GM21390 (cell line): ENCODE measurements at regions not wholly inside any gene's neighbourhood (a gene's known extent, or its start where the extent isn't known, plus 50 kb on each side); places are given as distances from the start of the nearest gene placed in this dataset.

Experiments used
- ATAC-seq: cut with Tn5 transposase; IDR thresholded peaks from one replicate; pipeline ENCODE4 v1.9.1; 2021; ENCODE audit not compliant: unreplicated experiment

DNA sequence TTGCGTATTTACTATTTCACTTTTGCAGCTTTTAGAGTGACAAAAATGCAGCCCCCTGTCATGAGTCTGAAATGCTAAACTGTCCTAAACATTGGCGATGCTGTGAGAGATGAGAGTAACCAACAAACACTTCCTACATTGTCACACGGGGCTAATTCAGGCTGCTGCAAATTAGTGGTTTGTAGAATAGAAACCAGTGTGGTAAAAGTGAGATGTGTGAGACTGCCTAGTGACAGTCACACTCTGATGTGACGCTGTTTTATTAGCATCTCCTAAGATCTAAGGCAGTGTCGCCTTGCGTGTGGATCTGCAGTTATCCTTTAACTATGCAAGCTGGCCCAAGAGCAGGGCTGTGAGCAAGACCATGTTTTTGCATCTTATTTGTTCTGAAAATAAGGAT is 800.2 kb upstream of the TENM3 start:
- peak; percentile 48 for ATAC-seq

GRCh38 chr4:181465826-181466225 is 777.4 kb upstream of the TENM3 start:
- no peak for ATAC-seq

DNA sequence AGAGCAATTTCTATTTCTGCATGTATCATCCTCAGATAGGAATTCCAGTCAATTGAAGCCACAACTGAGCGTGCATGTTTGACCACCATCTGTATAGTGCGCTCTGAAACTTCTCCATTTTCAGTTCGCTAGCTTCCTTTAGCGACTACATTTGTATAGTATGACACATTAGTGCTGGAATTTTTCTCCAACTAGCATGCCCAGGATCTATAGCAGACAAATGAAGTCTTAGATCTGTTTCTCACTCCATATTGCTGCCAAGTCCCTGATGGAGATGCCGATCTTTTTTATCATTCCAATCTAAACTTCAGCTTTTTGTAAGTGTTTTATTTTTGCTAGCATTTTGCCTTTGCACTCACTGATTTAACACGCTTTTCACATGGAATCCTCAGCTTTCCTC is 774.8 kb upstream of the TENM3 start:
- no peak for ATAC-seq

DNA sequence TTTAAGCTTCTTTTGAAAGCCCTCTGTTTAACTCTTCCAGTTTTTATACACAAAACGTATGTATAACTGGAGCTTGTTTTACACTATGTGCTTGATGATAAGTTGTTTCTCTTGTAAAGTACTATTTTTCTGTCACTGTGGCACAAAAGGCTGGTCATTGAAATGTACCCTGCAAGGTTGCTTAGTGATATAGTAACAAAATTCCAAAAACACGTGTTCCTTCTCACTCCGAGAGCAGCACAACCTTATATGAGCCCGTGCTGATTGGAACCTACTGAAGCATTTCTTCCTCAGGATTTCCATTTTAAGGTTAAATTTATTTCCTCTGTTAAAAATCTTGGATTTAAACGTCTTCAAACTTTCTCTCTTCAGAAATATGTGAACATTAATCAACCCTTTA is 772.9 kb upstream of the TENM3 start:
- no peak for ATAC-seq

GRCh38 chr4:181475359-181475758 is 767.8 kb upstream of the TENM3 start:
- no peak for ATAC-seq

GRCh38 chr4:181475781-181476507 is 767.3 kb upstream of the TENM3 start:
- no peak for ATAC-seq

DNA sequence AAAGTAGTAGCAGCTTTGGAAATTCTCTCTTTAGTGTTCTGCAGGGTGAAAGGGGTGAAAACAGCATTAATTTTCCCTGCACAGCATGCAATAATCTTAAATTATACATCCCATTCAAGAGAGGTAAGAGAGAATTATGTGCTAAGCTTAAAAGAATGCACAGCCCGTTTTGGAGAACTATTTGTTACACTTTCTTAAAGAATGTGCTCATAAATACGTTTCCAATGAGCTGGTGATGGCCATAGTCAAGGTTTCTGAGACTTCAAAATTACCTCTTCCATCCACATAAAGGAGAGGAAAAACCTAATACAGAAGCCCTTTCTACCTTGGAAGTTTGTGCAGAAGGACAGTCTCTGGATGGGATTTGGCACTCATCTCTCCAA is 766.7 kb upstream of the TENM3 start:
- no peak for ATAC-seq

- ATAC-seq = no peak
Observed at GRCh38 chr4:181477591-181477990, 765.6 kb upstream of the TENM3 start.

DNA sequence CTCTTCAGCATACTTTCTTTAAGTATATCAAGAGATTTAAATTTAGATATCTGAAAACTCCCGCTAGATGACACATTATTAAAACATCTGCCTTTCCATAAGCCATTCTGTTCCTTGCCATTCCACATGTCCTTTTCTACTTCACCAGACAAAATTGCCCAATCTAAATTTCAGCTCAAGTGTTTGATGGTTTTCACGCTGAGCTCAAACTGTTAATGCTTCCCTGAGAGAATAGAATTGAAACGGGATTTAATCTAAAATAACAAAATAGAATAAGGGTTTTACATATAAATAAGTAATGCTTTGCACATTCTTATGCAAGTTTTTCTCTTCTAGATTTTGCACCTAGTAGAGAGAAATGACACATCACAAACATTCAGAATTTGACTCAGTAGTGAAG is 764.5 kb upstream of the TENM3 start:
- no peak for ATAC-seq

DNA sequence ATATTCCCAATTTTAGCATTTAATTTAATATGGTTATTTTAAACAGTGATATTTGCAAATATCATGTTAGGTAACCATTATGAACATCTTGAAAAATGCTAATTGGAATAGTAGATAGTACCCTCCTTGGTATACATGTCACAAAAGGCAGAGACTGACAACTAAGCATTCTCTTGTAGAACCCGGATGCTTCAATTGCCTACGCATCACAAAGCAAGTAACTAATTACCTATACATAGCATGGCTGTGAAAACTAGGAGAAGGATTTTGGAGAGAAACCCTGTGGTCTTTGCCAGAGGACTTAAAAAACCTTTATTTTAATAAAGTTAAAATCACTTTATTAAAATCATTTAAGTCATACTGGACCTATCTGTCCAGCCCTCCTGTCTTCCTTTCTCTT is 764.1 kb upstream of the TENM3 start:
- ATAC-seq = no peak

DNA sequence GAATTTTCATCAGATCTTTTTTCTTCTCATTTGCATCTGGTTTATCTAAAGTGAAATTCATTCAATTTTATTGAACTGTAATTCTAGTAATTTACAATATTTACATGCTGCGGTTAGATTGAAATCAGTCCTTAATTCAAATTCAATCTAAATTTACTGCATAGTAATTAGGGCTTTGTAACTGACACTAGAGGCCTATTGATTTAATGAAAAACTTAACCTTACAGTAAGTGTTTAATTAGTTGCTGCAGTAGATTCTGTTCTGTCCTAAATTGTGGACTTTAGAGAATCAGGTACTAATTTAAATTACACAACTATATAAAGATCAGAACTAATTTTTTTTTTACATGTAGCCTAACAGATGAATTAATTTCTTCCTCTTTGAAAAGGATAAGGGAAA is 758.8 kb upstream of the TENM3 start:
- ATAC-seq = no peak

DNA sequence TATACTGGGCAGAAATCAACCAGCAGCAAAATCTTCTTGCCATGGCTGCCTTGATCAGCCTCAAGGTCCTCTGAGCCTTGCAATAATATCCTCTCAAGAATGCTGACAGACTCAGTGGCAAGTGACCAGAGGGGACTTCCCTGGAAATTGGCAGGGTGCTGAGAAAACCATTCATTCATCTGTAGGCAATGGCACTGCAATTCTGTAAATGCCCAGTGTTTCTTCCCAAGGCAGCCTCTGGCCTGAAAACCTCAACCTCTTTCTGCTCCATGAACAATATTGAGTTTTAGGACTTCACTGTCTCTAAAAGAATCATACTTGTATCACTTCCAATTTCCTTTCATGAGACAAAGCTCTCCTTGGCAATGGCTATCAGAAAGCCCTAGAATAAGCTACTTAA is 754.3 kb upstream of the TENM3 start:
- no peak for ATAC-seq

- no peak for ATAC-seq
Observed at GRCh38 chr4:181498148-181498547, 745.1 kb upstream of the TENM3 start.

- ATAC-seq = no peak
Observed at GRCh38 chr4:181502611-181503010, 740.6 kb upstream of the TENM3 start.

GRCh38 chr4:181503687-181504390 is 739.4 kb upstream of the TENM3 start:
- ATAC-seq = no peak

DNA sequence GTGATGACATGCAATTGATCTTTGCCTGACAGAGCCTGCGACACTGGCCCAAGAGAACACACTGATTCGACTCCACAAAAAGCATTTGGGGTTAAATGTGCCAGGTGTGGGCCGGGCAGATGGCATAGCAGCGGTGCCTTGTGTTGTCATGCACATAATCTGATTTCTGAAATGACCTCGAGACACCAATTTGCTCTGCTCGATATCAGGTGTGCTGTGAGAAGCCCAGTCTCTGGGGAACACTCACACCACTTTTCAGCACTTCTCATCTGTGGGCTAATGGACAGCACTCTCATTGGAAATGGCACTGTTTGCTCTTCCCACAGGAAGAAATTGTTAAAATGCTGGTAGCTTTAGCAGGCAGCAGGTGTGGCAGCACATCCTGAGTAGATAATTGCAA is 738.3 kb upstream of the TENM3 start:
- ATAC-seq = no peak

- ATAC-seq = no peak
Observed at GRCh38 chr4:181507180-181507835, 735.9 kb upstream of the TENM3 start.

DNA sequence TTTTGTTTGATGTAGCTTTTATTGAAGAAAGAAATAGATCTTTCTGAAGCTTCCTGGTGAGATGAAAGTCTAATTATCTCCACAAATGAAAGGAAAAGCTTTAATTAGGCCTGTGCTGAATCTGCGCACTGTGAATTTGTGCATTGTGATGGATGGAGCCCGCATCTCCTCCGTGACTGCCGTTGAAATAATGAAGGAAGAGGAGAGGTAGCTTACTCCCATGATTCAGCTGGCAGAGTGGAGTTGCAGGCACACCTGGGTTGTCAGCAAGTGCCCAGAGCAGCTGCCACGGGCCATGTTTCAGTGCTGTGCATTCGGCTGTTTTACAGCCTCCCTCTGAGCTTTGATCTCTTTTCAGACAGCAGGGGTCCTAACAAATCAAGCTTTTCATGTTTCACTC is 735.3 kb upstream of the TENM3 start:
- ATAC-seq = no peak

DNA sequence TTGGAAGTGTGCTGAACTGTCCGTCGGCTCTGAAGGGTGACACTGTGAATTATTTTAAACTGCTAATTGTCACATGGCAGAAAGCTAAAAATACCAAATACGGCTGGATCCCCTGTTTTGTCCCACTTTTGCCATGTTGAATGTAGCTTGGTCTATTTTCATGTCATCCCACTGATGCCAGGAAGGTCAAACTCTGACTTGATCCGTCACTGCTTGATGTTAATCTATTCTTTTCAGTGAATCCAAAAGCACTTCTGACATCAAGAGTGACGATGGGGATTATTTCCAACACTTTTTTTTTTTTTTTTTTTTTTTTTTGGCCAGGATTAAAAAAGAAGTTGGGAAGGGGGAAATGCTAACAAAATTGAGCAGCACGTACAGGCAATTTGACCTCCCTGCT is 734.6 kb upstream of the TENM3 start:
- ATAC-seq = no peak

GRCh38 chr4:181509073-181509472 is 734.1 kb upstream of the TENM3 start:
- no peak for ATAC-seq

- ATAC-seq = no peak
Observed at GRCh38 chr4:181517491-181517890, 725.7 kb upstream of the TENM3 start.

GRCh38 chr4:181520790-181521189 is 722.4 kb upstream of the TENM3 start:
- ATAC-seq = no peak
